Fibroblast of mammary gland (primary cell): ENCODE measurements at regions not wholly inside any gene's neighbourhood (a gene's known extent, or its start where the extent isn't known, plus 50 kb on each side); places are given as distances from the start of the nearest gene placed in this dataset.

Source experiments
- DNase-seq: peaks from one replicate; pipeline ENCODE4 v3.0.0-alpha.2; 2010; ENCODE audit warnings: low read depth
- H3K4me3 ChIP-seq: 2 replicates; pipeline ENCODE4 v1.5.1; 2011; ENCODE audit warnings: low read depth, mild to moderate bottlenecking, low read length, moderate library complexity; ENCODE audit not compliant: control insufficient read depth
- CTCF ChIP-seq: conservative IDR thresholded peaks from 2 replicates; pipeline ENCODE4 v1.5.1; 2011; ENCODE audit warnings: low read depth, low read length, inconsistent platforms; ENCODE audit not compliant: control insufficient read depth, insufficient read depth

GRCh38 chr12:107443320-107444090, 242.1 kb upstream of the PWP1 start:
- no peak for TF ChIP-seq CTCF
- DNase-seq = no peak
- H3K4me3 ChIP-seq = no peak overlapping the region

GRCh38 chr12:107444771-107445170, 240.8 kb upstream of the PWP1 start:
- DNase-seq = no peak
- TF ChIP-seq CTCF = no peak
- no peak overlapping the region for H3K4me3 ChIP-seq

- H3K4me3 ChIP-seq = no peak overlapping the region
- DNase-seq = no peak
- TF ChIP-seq CTCF = no peak
Observed at GRCh38 chr12:107446476-107446875, 239.1 kb upstream of the PWP1 start.

- no peak for DNase-seq
- no peak for TF ChIP-seq CTCF
- H3K4me3 ChIP-seq = no peak overlapping the region
Observed at GRCh38 chr12:107447336-107447735, 238.3 kb upstream of the PWP1 start.

GRCh38 chr12:107448198-107448597, 237.4 kb upstream of the PWP1 start:
- peak; percentile 34 for DNase-seq
- peak; percentile 63 for TF ChIP-seq CTCF

GRCh38 chr12:107449891-107450290, 235.7 kb upstream of the PWP1 start:
- DNase-seq = peak; percentile 67
- H3K4me3 ChIP-seq = no peak overlapping the region
- TF ChIP-seq CTCF = no peak

More at GRCh38 chr12:107448198-107448597, 237.4 kb upstream of the PWP1 start:
- no peak overlapping the region for H3K4me3 ChIP-seq
